ENCODE measurements at regions not wholly inside any gene's neighbourhood (a gene's known extent, or its start where the extent isn't known, plus 50 kb on each side); places are given as distances from the start of the nearest gene placed in this dataset.

DNA sequence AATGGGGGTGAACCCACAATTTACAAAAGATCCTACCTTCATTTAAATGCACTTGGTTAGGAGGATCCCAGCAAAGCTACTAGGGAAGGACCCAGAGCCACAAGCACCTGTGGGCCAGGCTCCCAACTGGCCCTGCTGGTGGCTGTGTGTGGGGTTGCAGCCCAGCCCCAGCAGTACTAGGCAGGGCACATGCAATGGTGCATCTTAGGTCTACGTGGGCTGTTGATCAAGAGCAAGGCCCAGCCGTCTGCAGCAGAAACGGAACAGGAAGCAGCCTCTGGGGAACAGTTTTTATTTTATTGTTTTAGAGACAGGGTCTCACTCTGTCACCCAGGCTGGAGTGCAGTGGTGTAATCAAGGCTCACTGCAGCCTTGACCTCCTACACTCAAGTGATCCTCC lies 134.1 kb upstream of the RAB4A start:
- TF ChIP-seq HDGF (IDR thresholded peaks at IDR 0.05; ENCODE audit: borderline replicate concordance) = no peak
- no peak for TF ChIP-seq SP1 (IDR thresholded peaks at IDR 0.05)
- TF ChIP-seq BHLHE40 (IDR thresholded peaks at IDR 0.05; ENCODE audit: borderline replicate concordance) = no peak
- no peak for TF ChIP-seq ELF4 (IDR thresholded peaks at IDR 0.05)
- no peak for TF ChIP-seq CTBP1 (IDR thresholded peaks at IDR 0.05; ENCODE audit: borderline replicate concordance)
- no peak for TF ChIP-seq NFRKB (IDR thresholded peaks at IDR 0.05)
- no peak for TF ChIP-seq TARDBP (IDR thresholded peaks at IDR 0.05)
- no peak for TF ChIP-seq ZNF384 (IDR thresholded peaks at IDR 0.05)
- no peak for TF ChIP-seq FOXK2 (IDR thresholded peaks at IDR 0.05)
